Smooth muscle cell (in vitro differentiated cells): ENCODE measurements at regions not wholly inside any gene's neighbourhood (a gene's known extent, or its start where the extent isn't known, plus 50 kb on each side); places are given as distances from the start of the nearest gene placed in this dataset.

Experiments
- DNase-seq: peaks from one replicate; lab custom pipeline; 2025; ENCODE audit not compliant: unreplicated experiment; lab: John Stamatoyannopoulos, UW
- H2AFZ ChIP-seq: fragments of 200-600 bp; sonication (generic); 2 replicates; pipeline ENCODE4 v1.6.0; 2016; ENCODE audit warnings: antibody characterized with exemption, low read depth, mild to moderate bottlenecking
- H3F3A ChIP-seq: fragments of 200-600 bp; sonication (generic); 2 replicates; pipeline ENCODE4 v1.6.0; 2017; ENCODE audit warnings: antibody characterized with exemption, low read depth
- H3K27ac ChIP-seq: fragments of 200-600 bp; sonication (generic); 2 replicates; pipeline ENCODE4 v1.5.1; 2016; ENCODE audit warnings: low read depth, mild to moderate bottlenecking
- H3K27me3 ChIP-seq: fragments of 200-600 bp; sonication (generic); 2 replicates; pipeline ENCODE4 v1.6.1; 2016; ENCODE audit warnings: low read depth, mild to moderate bottlenecking
- H3K36me3 ChIP-seq: fragments of 200-600 bp; sonication (generic); 2 replicates; pipeline ENCODE4 v1.5.1; 2016; ENCODE audit warnings: low read depth
- H3K4me1 ChIP-seq: fragments of 200-600 bp; sonication (generic); 2 replicates; pipeline ENCODE4 v1.5.1; 2016; ENCODE audit warnings: low read depth
- H3K4me2 ChIP-seq: fragments of 200-600 bp; sonication (generic); 2 replicates; pipeline ENCODE4 v1.6.0; 2016; ENCODE audit warnings: mild to moderate bottlenecking
- H3K4me3 ChIP-seq: fragments of 200-600 bp; sonication (generic); 2 replicates; pipeline ENCODE4 v1.5.1; 2016; ENCODE audit warnings: mild to moderate bottlenecking
- H3K79me2 ChIP-seq: fragments of 200-600 bp; sonication (generic); 2 replicates; pipeline ENCODE4 v1.6.0; 2016; ENCODE audit warnings: low read depth, mild to moderate bottlenecking
- H3K9ac ChIP-seq: fragments of 200-600 bp; sonication (generic); 2 replicates; pipeline ENCODE4 v1.6.0; 2016; ENCODE audit warnings: low read depth
- H3K9me3 ChIP-seq: fragments of 200-600 bp; sonication (generic); replicated peaks from 2 replicates; pipeline ENCODE4 v1.5.1; 2016; ENCODE audit warnings: low read depth
- H4K20me1 ChIP-seq: fragments of 200-600 bp; sonication (generic); 2 replicates; pipeline ENCODE4 v1.6.0; 2016; ENCODE audit warnings: low read depth
- CTCF ChIP-seq: fragments of 200-600 bp; sonication (generic); IDR thresholded peaks from 2 replicates; pipeline ENCODE4 v1.5.1; 2017; ENCODE audit warnings: borderline replicate concordance, mild to moderate bottlenecking, antibody characterized with exemption; ENCODE audit not compliant: insufficient read depth, poor library complexity, severe bottlenecking
- WGBS: methylation state at CpG from one replicate; pipeline ENCODE4 v1.1.7; 2016; ENCODE audit warnings: low lambda C conversion rate; 5-methylcytosine and 5-hydroxymethylcytosine counted together

- Histone ChIP-seq H2AFZ (no peak overlapping the region), H3K4me3 (no peak overlapping the region), H4K20me1 (no peaks in the 10 kb centered on the region), H3K4me2 (no peak overlapping the region), H3K27me3 (no peaks in the 10 kb centered on the region), H3K27ac (no peak overlapping the region), H3K9me3 (no peaks in the 10 kb centered on the region), H3K4me1 (peaks cover 6% of the 10 kb centered on the region), H3F3A (no peaks in the 10 kb centered on the region), H3K79me2 (no peaks in the 10 kb centered on the region), H3K36me3 (no peaks in the 10 kb centered on the region), H3K9ac (no peak overlapping the region)
- TF ChIP-seq CTCF = no peak
- 93% methylated on average over 3 of the region's 3 CpGs for WGBS
- DNase-seq = no peak
Observed at GRCh38 chr5:106910486-106910885, 760.3 kb downstream of the EFNA5 start.

- no peak overlapping the region for H3K9ac ChIP-seq
- no peaks in the 10 kb centered on the region for H3K36me3 ChIP-seq
- no peak overlapping the region for H3K4me3 ChIP-seq
- H3F3A ChIP-seq = no peaks in the 10 kb centered on the region
- H3K79me2 ChIP-seq = no peaks in the 10 kb centered on the region
- no peaks in the 10 kb centered on the region for H3K9me3 ChIP-seq
- H3K4me1 ChIP-seq = peaks cover 9% of the 10 kb centered on the region
- H3K27me3 ChIP-seq = no peaks in the 10 kb centered on the region
- H4K20me1 ChIP-seq = no peaks in the 10 kb centered on the region
- H3K27ac ChIP-seq = no peak overlapping the region
- no peak overlapping the region for H3K4me2 ChIP-seq
- no peak overlapping the region for H2AFZ ChIP-seq
- TF ChIP-seq CTCF = no peak
- 94% methylated on average over 1 of the region's 1 CpG for WGBS
- no peak for DNase-seq
Observed at GRCh38 chr5:106909716-106910115, 761.0 kb downstream of the EFNA5 start.

GRCh38 chr5:106907979-106908378 is 762.8 kb downstream of the EFNA5 start:
- peaks cover 9% of the 10 kb centered on the region for H3K4me1 ChIP-seq
- no peak for DNase-seq
- no peak overlapping the region for H3K27ac ChIP-seq
- no peaks in the 10 kb centered on the region for H3K36me3 ChIP-seq
- H3F3A ChIP-seq = no peaks in the 10 kb centered on the region
- H4K20me1 ChIP-seq = no peaks in the 10 kb centered on the region
- H3K79me2 ChIP-seq = no peaks in the 10 kb centered on the region
- no peak overlapping the region for H3K4me3 ChIP-seq
- TF ChIP-seq CTCF = no peak
- no peaks in the 10 kb centered on the region for H3K9me3 ChIP-seq
- no peaks in the 10 kb centered on the region for H3K27me3 ChIP-seq
- H3K9ac ChIP-seq = no peak overlapping the region
- no peak overlapping the region for H2AFZ ChIP-seq
- no peak overlapping the region for H3K4me2 ChIP-seq

GRCh38 chr5:106906199-106906598 is 764.5 kb downstream of the EFNA5 start:
- Histone ChIP-seq H3K4me3 (no peak overlapping the region), H3K36me3 (no peaks in the 10 kb centered on the region), H2AFZ (no peak overlapping the region), H3K79me2 (no peaks in the 10 kb centered on the region), H4K20me1 (no peaks in the 10 kb centered on the region), H3K4me2 (no peak overlapping the region), H3K9me3 (no peaks in the 10 kb centered on the region), H3K9ac (no peak overlapping the region), H3K4me1 (peaks cover 9% of the 10 kb centered on the region), H3F3A (no peaks in the 10 kb centered on the region), H3K27ac (no peak overlapping the region), H3K27me3 (no peaks in the 10 kb centered on the region)
- no peak for DNase-seq
- 85% methylated on average over 2 of the region's 2 CpGs for WGBS
- no peak for TF ChIP-seq CTCF
